ENCODE measurements at regions not wholly inside any gene's neighbourhood (a gene's known extent, or its start where the extent isn't known, plus 50 kb on each side); places are given as distances from the start of the nearest gene placed in this dataset.

GRCh38 chr2:137879121-137879520, 85.2 kb upstream of the HNMT start:
- Histone ChIP-seq H3K14ac (replicated peaks; ENCODE audit: low read depth, low read length) (no peak overlapping the region), H3K4me2 (ENCODE audit: low read depth, low read length) (no peak overlapping the region), H3K4me3 (ENCODE audit: insufficient read depth, low read depth, low read length) (no peak overlapping the region), H3K36me3 (ENCODE audit: control insufficient read depth, insufficient read depth, low read length) (no peaks in the 10 kb centered on the region), H4K8ac (ENCODE audit: low read depth in 2 of 2, low read length in 2 of 2) (no peak overlapping the region), H3K4ac (ENCODE audit: low read depth, low read length) (no peak overlapping the region), H4K5ac (ENCODE audit: low read depth, low read length) (no peak overlapping the region), H2BK20ac (ENCODE audit: low read depth, low read length) (no peak overlapping the region), H2AK5ac (ENCODE audit: low read depth, low read length) (no peak overlapping the region), H3K27ac (ENCODE audit: insufficient read depth, low read length) (no peak overlapping the region), H3K4me1 (ENCODE audit: control insufficient read depth, insufficient read depth, low read length) (no peaks in the 10 kb centered on the region), H3K79me1 (ENCODE audit: low read depth in 1 of 2, low read length in 2 of 2) (no peaks in the 10 kb centered on the region), H3K9me1 (ENCODE audit: insufficient read depth, low read length) (no peaks in the 10 kb centered on the region), H3K56ac (ENCODE audit: extremely low read depth, insufficient read depth, low read length) (no peak overlapping the region), H4K91ac (ENCODE audit: insufficient read depth, low read depth, low read length) (no peak overlapping the region), H3K27me3 (ENCODE audit: control insufficient read depth, insufficient read depth, low read length) (no peaks in the 10 kb centered on the region), H2BK5ac (ENCODE audit: low read depth, low read length, poor library complexity, severe bottlenecking) (no peak overlapping the region), H3K9me3 (ENCODE audit: control insufficient read depth, insufficient read depth, low read length) (no peaks in the 10 kb centered on the region), H2AK9ac (replicated peaks; ENCODE audit: low read depth, low read length, poor library complexity) (no peak overlapping the region), H2BK15ac (ENCODE audit: low read depth, low read length) (no peak overlapping the region), H3K9ac (ENCODE audit: low read depth, low read length) (no peak overlapping the region), H3K18ac (ENCODE audit: low read depth, low read length) (no peak overlapping the region), H2AFZ (replicated peaks; ENCODE audit: low read length, poor library complexity) (no peak overlapping the region), H4K20me1 (ENCODE audit: insufficient read depth, low read length) (no peaks in the 10 kb centered on the region), H3K23ac (ENCODE audit: low read depth, low read length) (no peak overlapping the region), H2BK120ac (ENCODE audit: low read depth, low read length) (no peak overlapping the region)
- ATAC-seq (ENCODE audit: low read depth) (no peak), DNase-seq (no peak)
- in situ Hi-C loops (cut with MboI; ENCODE audit: low sequenced_read_pairs): loop anchor here (25.0 kb wide), 1 partner anchor 958 kb away; no protein-coding TSS in a partner anchor
- intact Hi-C loops (cut with micrococcal nuclease): no loop called here
- ChIA-PET CTCF (no interaction called here), POLR2A (ENCODE audit: unreplicated experiment) (no interaction called here)
- no CpG with 5 or more reads among the region's 1 CpG for WGBS, 2 experiments (ENCODE audit: extremely low coverage in 2 of 2, insufficient read length in 1 of 2)
- TF ChIP-seq USF2 (IDR thresholded peaks at IDR 0.05; ENCODE audit: low read depth, low read length) (no peak), MAFK (IDR thresholded peaks at IDR 0.05; ENCODE audit: low read depth, low read length) (no peak), RCOR1 (IDR thresholded peaks at IDR 0.05; ENCODE audit: insufficient replicate concordance, low read length) (no peak), RFX5 (IDR thresholded peaks at IDR 0.05; ENCODE audit: low read depth, low read length) (no peak), BHLHE40 (IDR thresholded peaks at IDR 0.05; ENCODE audit: low read depth, low read length) (no peak), MXI1 (IDR thresholded peaks at IDR 0.05; ENCODE audit: borderline replicate concordance, low read depth, low read length) (no peak), SMC3 (IDR thresholded peaks at IDR 0.05; ENCODE audit: low read depth, low read length) (no peak), NFE2L2 (IDR thresholded peaks at IDR 0.05; ENCODE audit: low read depth, low read length) (no peak), FOS (IDR thresholded peaks at IDR 0.05; ENCODE audit: low read depth, low read length) (no peak)
- dilution Hi-C loops (cut with HindIII; ENCODE audit: low sequenced_read_pairs, unreplicated experiment): no loop called here
- BruUV-seq (replicated peaks): no TSS peak

All from IMR-90 (cell line).